H1 (cell line): ENCODE measurements at regions not wholly inside any gene's neighbourhood (a gene's known extent, or its start where the extent isn't known, plus 50 kb on each side); places are given as distances from the start of the nearest gene placed in this dataset.

Experiments used
- CTCF ChIA-PET: fragments of 300-600 bp; sonication (Branson Sonifier 250); formaldehyde crosslinking; loops from one replicate; lab custom pipeline; 2021; ENCODE audit not compliant: partially characterized antibody; lab: Charles Lee
- POLR2A ChIA-PET: fragments of 300-600 bp; sonication (Branson Sonifier 250); formaldehyde crosslinking; loops from one replicate; lab custom pipeline; 2021; ENCODE audit warnings: inconsistent platforms; ENCODE audit not compliant: partially characterized antibody; lab: Charles Lee
- DNase-seq, 2 experiments: peaks; one replicate each; pipeline versions ENCODE4 v3.0.0 to v3.0.0-alpha.2; 2010 to 2022; ENCODE audit warnings: low spot score in 2 of 2, low read depth in 1 of 2, mixed read lengths in 1 of 2
- FAIRE-seq: peaks from 2 replicates; lab custom pipeline; 2011; peaks lifted over from hg19 to GRCh38; lab: Jason Lieb, UNC
- H2AFZ ChIP-seq: 2 replicates; pipeline ENCODE4 v1.8.1; 2012; ENCODE audit warnings: low read length, inconsistent platforms
- H2AK5ac ChIP-seq: 2 replicates; pipeline ENCODE4 v1.6.1; 2013; ENCODE audit warnings: low read depth, low read length
- H2BK120ac ChIP-seq: replicated peaks from 2 replicates; pipeline ENCODE3; 2013; ENCODE audit warnings: low read depth, low read length, inconsistent platforms
- H2BK12ac ChIP-seq: 2 replicates; pipeline ENCODE4 v1.6.1; 2013; ENCODE audit warnings: low read depth, low read length
- H2BK15ac ChIP-seq: 2 replicates; pipeline ENCODE4 v1.6.1; 2013; ENCODE audit warnings: low read length
- H2BK20ac ChIP-seq: 2 replicates; pipeline ENCODE4 v1.6.1; 2013; ENCODE audit warnings: low read length
- H2BK5ac ChIP-seq: 2 replicates; pipeline ENCODE4 v1.6.1; 2013; ENCODE audit warnings: low read depth, low read length
- H3K14ac ChIP-seq: 2 replicates; pipeline ENCODE4 v1.6.1; 2013; ENCODE audit warnings: inconsistent platforms; ENCODE audit not compliant: insufficient read length
- H3K18ac ChIP-seq: 2 replicates; pipeline ENCODE4 v1.6.1; 2013; ENCODE audit warnings: low read length; ENCODE audit errors: extremely low read depth
- H3K23ac ChIP-seq: 2 replicates; pipeline ENCODE4 v1.6.1; 2013; ENCODE audit warnings: inconsistent platforms; ENCODE audit not compliant: insufficient read length
- H3K23me2 ChIP-seq: 2 replicates; pipeline ENCODE4 v1.6.1; 2013; ENCODE audit warnings: low read depth, low read length
- H3K27ac ChIP-seq: 2 replicates; pipeline ENCODE4 v1.6.1; 2011; ENCODE audit warnings: low read depth, low read length, inconsistent platforms
- H3K27me3 ChIP-seq, 4 experiments: replicated peaks in 1 of 4; 1 replicate in 1 of 4; 2 replicates in 3 of 4; pipeline versions ENCODE4 v1.6.1 to v1.8.1; 2011 to 2013; ENCODE audit warnings: low read length in 3 of 4, mild to moderate bottlenecking in 3 of 4, inconsistent platforms in 2 of 4, mixed read lengths in 2 of 4, moderate library complexity in 1 of 4; ENCODE audit not compliant: control insufficient read depth in 3 of 4, insufficient read depth in 3 of 4; ENCODE audit errors: extremely low read depth in 1 of 4
- H3K36me3 ChIP-seq, 4 experiments: 2 replicates each; pipeline versions ENCODE4 v1.6.1 to v1.8.1; 2011 to 2013; ENCODE audit warnings: mild to moderate bottlenecking in 4 of 4, low read length in 3 of 4, moderate library complexity in 2 of 4, control low read depth in 1 of 4, inconsistent platforms in 1 of 4; ENCODE audit not compliant: insufficient read depth in 4 of 4, control insufficient read depth in 2 of 4
- H3K4ac ChIP-seq: replicated peaks from 2 replicates; pipeline ENCODE3; 2013; ENCODE audit warnings: low read length, low read depth, mixed read lengths, inconsistent platforms; ENCODE audit not compliant: insufficient read length
- H3K4me1 ChIP-seq, 4 experiments: replicated peaks in 1 of 4; 1 replicate in 1 of 4; 2 replicates in 3 of 4; pipeline versions ENCODE4 v1.6.1 to v1.8.1; 2011 to 2013; ENCODE audit warnings: low read length in 3 of 4, inconsistent platforms in 2 of 4, mixed read lengths in 1 of 4; ENCODE audit not compliant: insufficient read depth in 4 of 4, control insufficient read depth in 3 of 4
- H3K4me2 ChIP-seq, 2 experiments: 2 replicates each; pipeline versions ENCODE4 v1.6.1 to v1.8.1; 2011 to 2013; ENCODE audit warnings: low read depth in 2 of 2, low read length in 2 of 2, control low read depth in 1 of 2, inconsistent platforms in 1 of 2, mild to moderate bottlenecking in 1 of 2; ENCODE audit not compliant: insufficient read depth in 1 of 2
- H3K4me3 ChIP-seq, 4 experiments: fragments of 200-600, 300-600 bp in 1 of 4; sonication (generic), shearing (Covaris generic), sonication (Bioruptor Twin) in 1 of 4; 2 replicates each; pipeline versions ENCODE4 v1.5.1 to v1.8.1; 2011 to 2016; ENCODE audit warnings: low read length in 4 of 4, low read depth in 3 of 4, control low read depth in 2 of 4, inconsistent platforms in 2 of 4, mild to moderate bottlenecking in 2 of 4, mixed read lengths in 1 of 4, moderate library complexity in 1 of 4; ENCODE audit not compliant: insufficient read depth in 2 of 4; ENCODE audit errors: extremely low read depth in 1 of 4
- H3K56ac ChIP-seq: replicated peaks from 2 replicates; pipeline ENCODE3; 2013; ENCODE audit warnings: low read depth, mild to moderate bottlenecking, mixed read lengths, low read length, inconsistent platforms; ENCODE audit not compliant: insufficient read length
- H3K79me1 ChIP-seq: 2 replicates; pipeline ENCODE4 v1.6.1; 2013; ENCODE audit warnings: low read depth, low read length, control low read depth
- H3K79me2 ChIP-seq, 2 experiments: 2 replicates each; pipeline versions ENCODE4 v1.6.1 to v1.8.1; 2012 to 2013; ENCODE audit warnings: low read length in 2 of 2, mild to moderate bottlenecking in 2 of 2, inconsistent platforms in 1 of 2; ENCODE audit not compliant: insufficient read depth in 2 of 2, control insufficient read depth in 1 of 2
- H3K9ac ChIP-seq, 4 experiments: replicated peaks in 1 of 4; 1 replicate in 1 of 4; 2 replicates in 3 of 4; pipeline versions ENCODE4 v1.6.1 to v1.8.1; 2011 to 2013; ENCODE audit warnings: low read depth in 3 of 4, low read length in 3 of 4, control low read depth in 2 of 4, mild to moderate bottlenecking in 2 of 4, moderate library complexity in 2 of 4, inconsistent platforms in 1 of 4; ENCODE audit errors: extremely low read depth in 1 of 4
- H3K9me3 ChIP-seq, 2 experiments: 2 replicates each; pipeline versions ENCODE4 v1.6.1 to v1.8.1; 2012 to 2013; ENCODE audit warnings: mild to moderate bottlenecking in 2 of 2, moderate library complexity in 2 of 2, control low read depth in 1 of 2, inconsistent platforms in 1 of 2, low read depth in 1 of 2, low read length in 1 of 2, mixed read lengths in 1 of 2; ENCODE audit not compliant: insufficient read depth in 2 of 2
- H4K20me1 ChIP-seq, 2 experiments: replicated peaks in 1 of 2; 2 replicates each; pipeline versions ENCODE3 to v1.8.1; 2011 to 2013; ENCODE audit warnings: inconsistent platforms in 2 of 2, low read length in 2 of 2, mild to moderate bottlenecking in 1 of 2; ENCODE audit not compliant: insufficient read depth in 2 of 2, control insufficient read depth in 1 of 2
- H4K5ac ChIP-seq: 2 replicates; pipeline ENCODE4 v1.6.1; 2013; ENCODE audit warnings: low read length, low read depth, mixed read lengths, inconsistent platforms; ENCODE audit not compliant: insufficient read length
- H4K8ac ChIP-seq: 2 replicates; pipeline ENCODE4 v1.8.0; 2013; ENCODE audit warnings: mild to moderate bottlenecking, moderate library complexity, low read length, inconsistent platforms; ENCODE audit not compliant: insufficient read depth; ENCODE audit errors: extremely low read depth
- H4K91ac ChIP-seq: replicated peaks from 2 replicates; pipeline ENCODE3; 2013; ENCODE audit warnings: low read length, mixed read lengths, inconsistent platforms; ENCODE audit not compliant: insufficient read length
- CREB1 ChIP-seq: IDR thresholded peaks from 2 replicates; pipeline ENCODE4 v1.6.1; 2012; ENCODE audit warnings: inconsistent platforms
- GABPA ChIP-seq: IDR thresholded peaks from 2 replicates; pipeline ENCODE4 v1.6.1; 2011; ENCODE audit warnings: mild to moderate bottlenecking, low read length, moderate library complexity, borderline replicate concordance; ENCODE audit not compliant: insufficient read depth
- GTF2F1 ChIP-seq: IDR thresholded peaks from 2 replicates; pipeline ENCODE4 v1.6.1; 2012; ENCODE audit warnings: low read depth, low read length, improper control_type of control experiment, borderline replicate concordance
- RAD21 ChIP-seq, 2 experiments: IDR thresholded peaks in 1 of 2; conservative IDR thresholded peaks in 1 of 2; 2 replicates each; pipeline ENCODE4 v1.6.1; 2011; ENCODE audit warnings: low read depth in 2 of 2, low read length in 2 of 2, improper control_type of control experiment in 1 of 2, inconsistent platforms in 1 of 2, mild to moderate bottlenecking in 1 of 2, moderate library complexity in 1 of 2
- RBBP5 ChIP-seq: IDR thresholded peaks from 2 replicates; pipeline ENCODE4 v1.7.1; 2012; ENCODE audit warnings: low read depth, mild to moderate bottlenecking, inconsistent platforms, low read length, moderate library complexity, borderline replicate concordance
- YY1 ChIP-seq: IDR thresholded peaks from 2 replicates; pipeline ENCODE4 v1.6.1; 2011; ENCODE audit warnings: low read depth, mild to moderate bottlenecking, low read length
- ZNF274 ChIP-seq: IDR thresholded peaks from 2 replicates; pipeline ENCODE4 v1.7.0; 2012; ENCODE audit warnings: low read length, borderline replicate concordance; ENCODE audit errors: extremely low read depth
- WGBS, 2 experiments: shearing (Covaris generic) in 1 of 2; methylation state at CpG; one replicate each; pipeline versions ENCODE4 v1.1.6 to v1.1.7; 2013 to 2015; ENCODE audit warnings: low lambda C conversion rate in 2 of 2, mixed read lengths in 2 of 2, inconsistent platforms in 1 of 2, low coverage in 1 of 2, missing lambda C conversion rate in 1 of 2; ENCODE audit not compliant: insufficient replicate concordance in 2 of 2, insufficient coverage in 1 of 2, insufficient read length in 1 of 2; ENCODE audit errors: extremely low coverage in 1 of 2, missing lambda C conversion rate in 1 of 2; 5-methylcytosine and 5-hydroxymethylcytosine counted together
- TF ChIP-seq, protein P1 (sequence below): IDR thresholded peaks from 2 replicates; pipeline ENCODE4 v1.6.1; 2011; ENCODE audit warnings: low read length, improper control_type of control experiment

DNA sequence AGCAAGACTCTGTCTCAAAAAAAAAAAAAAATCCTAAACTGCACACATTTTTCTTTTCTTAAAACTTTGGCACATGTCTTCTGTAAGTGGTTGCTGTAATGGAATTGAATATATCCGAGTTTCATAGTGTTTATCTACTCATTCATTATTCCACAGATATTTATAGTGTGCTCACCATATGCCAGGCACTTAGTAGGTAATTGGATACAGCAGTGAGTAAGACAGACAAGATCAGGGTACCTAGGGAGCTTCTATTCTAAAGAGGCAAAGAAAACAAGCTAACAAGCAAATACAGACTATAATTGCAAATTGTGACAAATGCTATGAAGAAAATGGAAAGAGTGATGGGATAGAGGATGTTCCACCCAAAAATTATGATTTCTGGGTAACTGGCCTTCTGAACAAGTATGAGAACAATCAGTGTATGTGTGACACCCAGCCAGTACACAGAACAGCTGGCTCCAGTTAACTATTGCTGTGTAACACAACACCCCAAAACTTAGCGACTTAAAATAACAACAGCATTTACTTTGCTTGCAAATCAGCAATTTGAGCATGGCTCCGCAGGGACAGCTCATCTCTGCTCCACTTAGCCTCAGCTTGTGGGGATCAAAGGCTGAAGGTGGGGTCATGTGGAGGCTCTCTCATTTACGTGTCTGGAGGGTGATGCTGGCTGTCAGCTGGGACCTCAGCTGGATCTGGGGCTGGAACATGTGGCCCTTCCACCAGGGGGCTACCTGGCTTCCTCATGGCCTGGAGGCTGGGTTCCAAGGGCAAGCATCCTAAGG lies 224.9 kb downstream of the INSIG2 start:
- 39% methylated on average over 4 of the region's 4 CpGs; no CpG with 5 or more reads in 1 of the 2 experiments for WGBS, 2 experiments
- H3K9ac ChIP-seq, result no peak overlapping the region
- CTCF ChIA-PET, result interaction anchor here (0.8 to 3.3 kb wide), 14 partner anchors 8 to 532 kb away, joined by 3 to 13 read pairs (median 4); no protein-coding TSS in a partner anchor
- TF ChIP-seq GABPA (no peak), ZNF274 (no peak), CREB1 (peak; percentile 17; the same call in 1 of the 2 replicates), GTF2F1 (no peak), RBBP5 (no peak), RAD21 (IDR thresholded peaks at IDR 0.05 in 1 of 2, conservative IDR thresholded peaks at IDR 0.05 in 1 of 2; ENCODE audit: low read depth in 2 of 2, low read length in 2 of 2) (peak; percentile 34 to 59; a peak in 3 of 4 replicates), YY1 (no peak)
- TF ChIP-seq, protein P1, sequence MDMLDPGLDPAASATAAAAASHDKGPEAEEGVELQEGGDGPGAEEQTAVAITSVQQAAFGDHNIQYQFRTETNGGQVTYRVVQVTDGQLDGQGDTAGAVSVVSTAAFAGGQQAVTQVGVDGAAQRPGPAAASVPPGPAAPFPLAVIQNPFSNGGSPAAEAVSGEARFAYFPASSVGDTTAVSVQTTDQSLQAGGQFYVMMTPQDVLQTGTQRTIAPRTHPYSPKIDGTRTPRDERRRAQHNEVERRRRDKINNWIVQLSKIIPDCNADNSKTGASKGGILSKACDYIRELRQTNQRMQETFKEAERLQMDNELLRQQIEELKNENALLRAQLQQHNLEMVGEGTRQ, result 0 out of 2 replicates have a peak, but pooled peaks have one; percentile 22

More for the DNA sequence above, 224.9 kb downstream of the INSIG2 start:
- no peak overlapping the region for H3K56ac ChIP-seq
- H3K4me3 ChIP-seq, result no peak overlapping the region
- no peak overlapping the region for H3K14ac ChIP-seq
- peaks cover 4% of the 10 kb centered on the region for H3K23me2 ChIP-seq
- H4K8ac ChIP-seq, result no peak overlapping the region
- no peak overlapping the region for H3K23ac ChIP-seq
- H2BK20ac ChIP-seq, result no peak overlapping the region
- H4K91ac ChIP-seq, result no peak overlapping the region
- H2BK12ac ChIP-seq, result no peak overlapping the region
- peak; percentile 60 for FAIRE-seq
- peaks cover 0 to 2% (median 0%) of the 10 kb centered on the region in 4 experiments; a peak in 3 of 7 replicates for H3K27me3 ChIP-seq
- DNase-seq, result peak in 1 of 2 experiments; percentile 53
- H3K4me2 ChIP-seq, result peak overlapping the region; percentile 29 to 31
- no peak overlapping the region for H2BK5ac ChIP-seq
- H3K36me3 ChIP-seq, result no peaks in the 10 kb centered on the region
- POLR2A ChIA-PET, result interaction anchor here (0.9 to 1.4 kb wide), 2 partner anchors 11 to 27 kb away, joined by 3 to 5 read pairs; no protein-coding TSS in a partner anchor
- no peaks in the 10 kb centered on the region for H3K9me3 ChIP-seq
- peaks cover 7 to 28% (median 18%) of the 10 kb centered on the region in 4 experiments; a peak in 6 of 7 replicates for H3K4me1 ChIP-seq
- no peak overlapping the region for H2AFZ ChIP-seq
- no peak overlapping the region for H2BK15ac ChIP-seq
- no peak overlapping the region for H2BK120ac ChIP-seq
- no peak overlapping the region for H4K5ac ChIP-seq
- H4K20me1 ChIP-seq, result no peaks in the 10 kb centered on the region
- H2AK5ac ChIP-seq, result no peak overlapping the region
- no peak overlapping the region for H3K18ac ChIP-seq
- no peaks in the 10 kb centered on the region; the same call in 1 of the 2 replicates for H3K79me1 ChIP-seq
- no peaks in the 10 kb centered on the region for H3K79me2 ChIP-seq
- H3K4ac ChIP-seq, result no peak overlapping the region
- no peak overlapping the region for H3K27ac ChIP-seq
